Mucosa of rectum (tissue), 2 donors: ENCODE measurements at regions not wholly inside any gene's neighbourhood (a gene's known extent, or its start where the extent isn't known, plus 50 kb on each side); places are given as distances from the start of the nearest gene placed in this dataset.
"Not testable (repeated sequence)": the region's sequence is repeated elsewhere in the genome, so short reads cannot be mapped to it uniquely, and the experiment has no call there.

Source experiments
- H3K27ac ChIP-seq, 2 donors: one replicate each; pipeline ENCODE4 v1.7.0; 2013; ENCODE audit warnings: inconsistent platforms in 2 of 2, low read depth in 2 of 2, low read length in 2 of 2
- H3K27me3 ChIP-seq, 2 donors: one replicate each; pipeline ENCODE4 v1.7.0; 2013; ENCODE audit warnings: low read length in 2 of 2; ENCODE audit not compliant: control insufficient read depth in 2 of 2, insufficient read depth in 2 of 2
- H3K36me3 ChIP-seq, 2 donors: one replicate each; pipeline ENCODE4 v1.7.0; 2013; ENCODE audit warnings: low read length in 2 of 2; ENCODE audit not compliant: control insufficient read depth in 2 of 2, insufficient read depth in 2 of 2
- H3K4me1 ChIP-seq, 2 donors: one replicate each; pipeline ENCODE4 v1.7.0; 2013; ENCODE audit warnings: low read length in 2 of 2, mild to moderate bottlenecking in 1 of 2; ENCODE audit not compliant: control insufficient read depth in 2 of 2, insufficient read depth in 2 of 2
- H3K4me3 ChIP-seq, 2 donors: one replicate each; pipeline ENCODE4 v1.7.0; 2013; ENCODE audit warnings: low read length in 2 of 2
- H3K9ac ChIP-seq, 2 donors: one replicate each; pipeline ENCODE4 v1.7.0; 2013; ENCODE audit warnings: low read length in 2 of 2, low read depth in 1 of 2, mild to moderate bottlenecking in 1 of 2
- H3K9me3 ChIP-seq, 2 donors: one replicate each; pipeline ENCODE4 v1.7.0; 2013; ENCODE audit warnings: low read length in 2 of 2; ENCODE audit not compliant: control insufficient read depth in 2 of 2
- donor health status: healthy.
- donor health status: Normal muscosa, but diverticular disease.

DNA sequence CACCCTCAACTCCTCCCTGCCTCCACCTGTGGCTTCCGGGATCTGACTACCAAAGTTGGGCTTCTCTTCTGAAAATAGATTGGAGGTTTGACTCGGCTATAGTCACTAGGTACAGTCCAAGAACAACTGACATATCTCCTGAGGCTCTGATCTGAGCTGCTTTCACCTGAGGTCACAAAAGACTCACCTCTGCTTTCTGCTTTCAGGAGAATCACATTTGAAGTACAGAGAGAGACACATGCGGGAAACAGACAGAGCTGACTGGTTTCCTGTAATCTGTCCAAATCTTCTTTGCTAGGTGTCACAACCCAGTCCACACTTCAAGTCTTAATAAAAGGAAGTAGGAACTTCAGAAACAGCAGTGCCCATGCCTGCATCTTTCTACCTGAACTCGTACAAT is 245.4 kb upstream of the CHRM3 start:
- Histone ChIP-seq H3K4me1 (no peaks in the 10 kb centered on the region), H3K27me3 (no peaks in the 10 kb centered on the region), H3K9me3 (no peaks in the 10 kb centered on the region), H3K27ac (no peak overlapping the region), H3K36me3 (no peaks in the 10 kb centered on the region), H3K4me3 (no peak overlapping the region), H3K9ac (no peak overlapping the region)

DNA sequence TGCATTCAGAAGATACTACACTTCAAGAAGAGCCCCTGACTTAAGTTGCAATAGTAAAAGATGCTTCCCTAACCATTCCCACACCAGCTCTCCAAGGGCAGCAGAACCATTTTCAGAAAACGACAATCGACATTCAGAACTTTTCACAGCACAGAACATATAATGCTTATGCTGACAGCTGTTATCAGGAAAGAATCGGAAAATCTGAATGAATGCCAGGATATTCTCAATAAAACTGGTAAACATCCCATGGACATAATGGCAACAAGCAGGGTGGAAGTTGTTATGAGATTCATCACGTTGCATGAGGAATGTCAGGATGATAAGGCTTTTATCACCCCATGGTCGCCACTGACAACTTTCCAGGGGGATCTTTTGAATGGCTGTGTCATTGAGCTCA is 246.6 kb upstream of the CHRM3 start:
- no peak overlapping the region for H3K4me3 ChIP-seq
- H3K27ac ChIP-seq = no peak overlapping the region
- H3K9me3 ChIP-seq = no peaks in the 10 kb centered on the region
- H3K36me3 ChIP-seq = no peaks in the 10 kb centered on the region
- no peak overlapping the region for H3K9ac ChIP-seq
- no peaks in the 10 kb centered on the region for H3K27me3 ChIP-seq
- no peaks in the 10 kb centered on the region for H3K4me1 ChIP-seq

DNA sequence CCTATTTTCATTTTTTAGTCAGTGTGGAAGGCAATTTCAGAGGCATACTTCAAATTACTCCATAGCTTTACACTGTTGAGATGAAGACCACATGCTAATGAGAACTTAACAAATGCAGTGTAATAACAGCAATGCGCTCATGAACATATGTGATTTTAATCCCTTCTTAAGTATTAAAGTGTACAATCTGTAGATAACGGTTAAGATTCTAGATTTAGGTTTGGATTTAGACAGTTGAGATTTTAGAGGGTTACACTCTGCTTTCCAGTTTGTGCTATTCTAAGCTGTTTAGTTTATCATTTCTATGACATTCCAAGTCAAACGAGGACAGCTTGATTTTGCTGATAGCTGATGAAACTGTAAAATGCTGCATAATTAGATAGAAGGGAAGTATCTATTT is 257.8 kb upstream of the CHRM3 start:
- Histone ChIP-seq H3K36me3 (no peaks in the 10 kb centered on the region), H3K27ac (no peak overlapping the region), H3K9me3 (no peaks in the 10 kb centered on the region), H3K4me1 (no peaks in the 10 kb centered on the region), H3K9ac (no peak overlapping the region), H3K27me3 (no peaks in the 10 kb centered on the region), H3K4me3 (no peak overlapping the region)

GRCh38 chr1:239126884-239127283 is 259.5 kb upstream of the CHRM3 start:
- no peaks in the 10 kb centered on the region for H3K36me3 ChIP-seq
- H3K27ac ChIP-seq = no peak overlapping the region
- H3K9me3 ChIP-seq = no peaks in the 10 kb centered on the region
- no peak overlapping the region for H3K9ac ChIP-seq
- H3K27me3 ChIP-seq = no peaks in the 10 kb centered on the region
- H3K4me1 ChIP-seq = no peaks in the 10 kb centered on the region
- H3K4me3 ChIP-seq = no peak overlapping the region

GRCh38 chr1:239125893-239126292 is 260.5 kb upstream of the CHRM3 start:
- no peaks in the 10 kb centered on the region for H3K9me3 ChIP-seq
- H3K4me3 ChIP-seq = no peak overlapping the region
- H3K4me1 ChIP-seq = no peaks in the 10 kb centered on the region
- H3K27ac ChIP-seq = no peak overlapping the region
- H3K9ac ChIP-seq = no peak overlapping the region
- H3K27me3 ChIP-seq = no peaks in the 10 kb centered on the region
- H3K36me3 ChIP-seq = no peaks in the 10 kb centered on the region

GRCh38 chr1:239125027-239125426 is 261.3 kb upstream of the CHRM3 start:
- Histone ChIP-seq H3K4me3 (no peak overlapping the region), H3K4me1 (no peaks in the 10 kb centered on the region), H3K27ac (no peak overlapping the region), H3K9ac (no peak overlapping the region), H3K27me3 (no peaks in the 10 kb centered on the region), H3K9me3 (no peaks in the 10 kb centered on the region), H3K36me3 (no peaks in the 10 kb centered on the region)

GRCh38 chr1:239123260-239123659 is 263.1 kb upstream of the CHRM3 start:
- H3K27me3 ChIP-seq = no peaks in the 10 kb centered on the region

DNA sequence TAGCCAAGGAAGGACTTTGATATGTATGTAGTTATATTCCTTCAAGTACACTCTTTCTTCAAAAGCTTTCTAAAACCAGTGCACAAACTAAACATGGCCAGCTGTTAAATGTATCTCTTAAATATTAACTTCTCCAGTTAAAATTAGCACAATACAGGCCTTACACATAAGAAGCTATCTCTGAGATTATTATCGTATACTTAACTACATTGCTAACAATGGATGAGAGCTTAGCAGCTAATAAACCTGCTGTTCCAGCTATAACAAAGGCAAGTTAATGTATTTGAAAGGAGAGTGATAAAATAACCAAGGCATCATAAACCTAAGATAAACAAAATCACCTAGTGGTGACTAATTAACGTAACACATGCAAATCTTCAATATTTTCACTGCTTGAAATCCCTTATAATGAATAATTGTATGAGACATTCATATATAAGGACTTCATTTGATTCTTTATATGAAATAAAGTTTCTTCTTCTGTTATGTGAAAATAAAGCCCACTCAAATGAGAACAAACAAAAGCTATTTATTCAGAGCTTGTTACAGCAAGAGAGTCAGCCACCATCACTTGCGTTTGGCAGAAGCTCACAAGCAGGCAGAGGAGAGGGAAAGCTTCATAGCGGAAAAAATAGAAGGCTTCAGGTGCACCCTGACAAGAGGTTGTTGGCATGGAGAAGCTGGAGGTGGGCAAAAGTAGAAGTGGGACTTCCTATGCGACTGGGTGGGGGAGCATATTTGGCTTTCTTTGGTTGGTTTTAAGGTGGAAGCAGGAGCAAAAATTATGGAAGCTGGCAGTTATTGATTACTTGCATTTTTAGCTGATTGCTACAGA is 274.1 kb upstream of the CHRM3 start:
- Histone ChIP-seq H3K36me3 (no peaks in the 10 kb centered on the region), H3K9me3 (no peaks in the 10 kb centered on the region), H3K4me1 (no peaks in the 10 kb centered on the region), H3K9ac (no peak overlapping the region), H3K27ac (no peak overlapping the region), H3K27me3 (no peaks in the 10 kb centered on the region), H3K4me3 (no peak overlapping the region)

More at GRCh38 chr1:239123260-239123659, 263.1 kb upstream of the CHRM3 start:
- Histone ChIP-seq H3K4me1 (no peaks in the 10 kb centered on the region), H3K9ac (no peak overlapping the region), H3K9me3 (no peaks in the 10 kb centered on the region), H3K36me3 (no peaks in the 10 kb centered on the region), H3K27ac (no peak overlapping the region), H3K4me3 (no peak overlapping the region)

GRCh38 chr1:239107676-239108075 is 278.7 kb upstream of the CHRM3 start:
- no peak overlapping the region for H3K9ac ChIP-seq
- no peak overlapping the region for H3K4me3 ChIP-seq
- no peaks in the 10 kb centered on the region for H3K9me3 ChIP-seq
- H3K36me3 ChIP-seq = no peaks in the 10 kb centered on the region
- H3K4me1 ChIP-seq = no peaks in the 10 kb centered on the region
- H3K27me3 ChIP-seq = no peaks in the 10 kb centered on the region
- no peak overlapping the region for H3K27ac ChIP-seq

DNA sequence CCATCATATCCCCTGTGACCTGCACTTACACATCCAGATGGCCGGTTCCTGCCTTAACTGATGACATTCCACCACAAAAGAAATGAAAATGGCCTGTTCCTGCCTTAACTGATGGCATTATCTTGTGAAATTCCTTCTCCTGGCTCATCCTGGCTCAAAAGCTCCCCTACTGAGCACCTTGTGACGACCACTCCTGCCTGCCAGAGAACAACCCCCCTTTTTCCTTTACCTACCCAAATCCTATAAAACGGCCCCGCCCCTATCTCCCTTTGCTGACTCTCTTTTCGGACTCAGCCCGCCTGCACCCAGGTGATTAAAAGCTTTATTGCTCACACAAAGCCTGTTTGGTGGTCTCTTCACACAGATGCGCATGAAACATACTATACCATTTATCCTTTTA is 279.7 kb upstream of the CHRM3 start:
- not testable (repeated sequence) for H3K9ac ChIP-seq, H3K27ac ChIP-seq, H3K4me1 ChIP-seq, H3K36me3 ChIP-seq, H3K9me3 ChIP-seq, H3K4me3 ChIP-seq, H3K27me3 ChIP-seq
